Endothelial cell of umbilical vein (primary cell): ENCODE measurements at regions not wholly inside any gene's neighbourhood (a gene's known extent, or its start where the extent isn't known, plus 50 kb on each side); places are given as distances from the start of the nearest gene placed in this dataset.

Source experiments
- BruUV-seq: library from RNA; stranded (reverse); fragments of 400-500 nt; replicated peaks from 2 replicates; lab custom pipeline; 2021; lab: Mats Ljungman, UMichigan
- CTCF ChIA-PET: fragments of 300-600, 350-600 bp; sonication (Branson Sonifier 250); formaldehyde crosslinking; loops from one replicate; lab custom pipeline; 2021; ENCODE audit warnings: antibody characterized with exemption, inconsistent platforms; lab: Charles Lee
- POLR2A ChIA-PET: fragments of 300-600, 350-600 bp; sonication (Branson Sonifier 250); formaldehyde crosslinking; loops from one replicate; lab custom pipeline; 2021; ENCODE audit warnings: antibody characterized with exemption, inconsistent platforms; lab: Charles Lee
- DNase-seq: peaks from one replicate; pipeline ENCODE4 v3.0.0-alpha.2; 2011; ENCODE audit warnings: low read depth, low spot score
- FAIRE-seq: peaks from 2 replicates; lab custom pipeline; 2011; peaks lifted over from hg19 to GRCh38; lab: Jason Lieb, UNC
- H2AFZ ChIP-seq: 2 replicates; pipeline ENCODE4 v1.6.0; 2012; ENCODE audit warnings: low read depth, low read length, control low read depth, inconsistent platforms
- H3K27ac ChIP-seq: 2 replicates; pipeline ENCODE4 v1.5.1; 2011; ENCODE audit warnings: low read depth, mild to moderate bottlenecking, control low read depth, low read length, moderate library complexity; ENCODE audit not compliant: insufficient read depth
- H3K27me3 ChIP-seq, 2 experiments: 2 replicates each; pipeline versions ENCODE4 v1.6.0 to v1.6.1; 2011; ENCODE audit warnings: low read length in 2 of 2, mixed read lengths in 1 of 2; ENCODE audit not compliant: control insufficient read depth in 2 of 2, insufficient read depth in 2 of 2
- H3K36me3 ChIP-seq, 2 experiments: 2 replicates in 1 of 2; 3 replicates in 1 of 2; pipeline ENCODE4 v1.5.1; 2011; ENCODE audit warnings: low read length in 2 of 2, mild to moderate bottlenecking in 1 of 2, moderate library complexity in 1 of 2; ENCODE audit not compliant: control insufficient read depth in 2 of 2, insufficient read depth in 2 of 2; ENCODE audit errors: extremely low read depth in 1 of 2
- H3K4me1 ChIP-seq: 3 replicates; pipeline ENCODE4 v1.5.1; 2011; ENCODE audit warnings: mild to moderate bottlenecking, low read length; ENCODE audit not compliant: control insufficient read depth, insufficient read depth; ENCODE audit errors: extremely low read depth
- H3K4me2 ChIP-seq: 2 replicates; pipeline ENCODE4 v1.6.1; 2011; ENCODE audit warnings: low read length, control low read depth, mixed read lengths; ENCODE audit not compliant: insufficient read depth
- H3K4me3 ChIP-seq, 3 experiments: fragments of 200-600 bp in 1 of 3; sonication (generic), shearing (Covaris generic) in 1 of 3; replicated peaks in 1 of 3; 2 replicates each; pipeline ENCODE4 v1.5.1; 2011 to 2016; ENCODE audit warnings: control low read depth in 3 of 3, low read length in 3 of 3, mild to moderate bottlenecking in 2 of 3, inconsistent platforms in 1 of 3, low read depth in 1 of 3, moderate library complexity in 1 of 3; ENCODE audit not compliant: insufficient read depth in 1 of 3
- H3K79me2 ChIP-seq: 2 replicates; pipeline ENCODE4 v1.6.0; 2012; ENCODE audit warnings: low read length, inconsistent platforms; ENCODE audit not compliant: control insufficient read depth, insufficient read depth
- H3K9ac ChIP-seq: replicated peaks from 2 replicates; pipeline ENCODE3; 2011; ENCODE audit warnings: low read length, control low read depth; ENCODE audit not compliant: insufficient read depth; ENCODE audit errors: extremely low read depth
- H3K9me1 ChIP-seq: replicated peaks from 3 replicates; pipeline ENCODE4 v1.6.0; 2011; ENCODE audit warnings: mild to moderate bottlenecking, low read length; ENCODE audit not compliant: control insufficient read depth, insufficient read depth; ENCODE audit errors: extremely low read depth
- H3K9me3 ChIP-seq: replicated peaks from 2 replicates; pipeline ENCODE4 v1.5.1; 2012; ENCODE audit warnings: low read length, inconsistent platforms; ENCODE audit not compliant: control insufficient read depth, insufficient read depth
- H4K20me1 ChIP-seq: replicated peaks from 2 replicates; pipeline ENCODE3; 2011; ENCODE audit warnings: mild to moderate bottlenecking, low read length; ENCODE audit not compliant: control insufficient read depth, insufficient read depth; ENCODE audit errors: extremely low read depth
- CTCF ChIP-seq, 2 donors: IDR thresholded peaks; 1 replicate in 1 of 2; 2 replicates in 1 of 2; pipeline ENCODE4 v1.5.1; 2011; ENCODE audit warnings: low read length in 2 of 2, mild to moderate bottlenecking in 2 of 2, moderate library complexity in 2 of 2, control low read depth in 1 of 2, inconsistent platforms in 1 of 2, low read depth in 1 of 2; ENCODE audit not compliant: insufficient read depth in 1 of 2; ENCODE audit errors: extremely low read depth in 1 of 2
- EZH2 ChIP-seq: IDR thresholded peaks from 2 replicates; pipeline ENCODE4 v1.6.1; 2012; ENCODE audit warnings: borderline replicate concordance, low read depth, mild to moderate bottlenecking, moderate library complexity, low read length, inconsistent platforms; ENCODE audit not compliant: severe bottlenecking
- FOS ChIP-seq: IDR thresholded peaks from 2 replicates; pipeline ENCODE4 v1.6.1; 2011; ENCODE audit warnings: mild to moderate bottlenecking, low read length, moderate library complexity, borderline replicate concordance; ENCODE audit not compliant: insufficient read depth
- GATA2 ChIP-seq: IDR thresholded peaks from 2 replicates; pipeline ENCODE4 v1.7.0; 2011; ENCODE audit warnings: low read depth, mild to moderate bottlenecking, moderate library complexity, mixed read lengths, low read length; ENCODE audit not compliant: insufficient read length, insufficient read depth
- JUN ChIP-seq: IDR thresholded peaks from 2 replicates; pipeline ENCODE4 v1.6.1; 2011; ENCODE audit warnings: borderline replicate concordance, low read depth; ENCODE audit not compliant: insufficient read length, insufficient read depth
- MAX ChIP-seq: IDR thresholded peaks from 2 replicates; pipeline ENCODE4 v1.6.1; 2011; ENCODE audit not compliant: insufficient read depth, insufficient read length
- MYC ChIP-seq: IDR thresholded peaks from one replicate; pipeline ENCODE4 v1.6.1; 2011; ENCODE audit warnings: mild to moderate bottlenecking, low read depth, low read length
- POLR2A ChIP-seq: IDR thresholded peaks from 2 replicates; pipeline ENCODE4 v1.6.1; 2012; ENCODE audit warnings: low read depth, mild to moderate bottlenecking, control low read depth, low read length
- POLR2AphosphoS5 ChIP-seq: IDR thresholded peaks from 2 replicates; pipeline ENCODE4 v1.6.1; 2012; ENCODE audit warnings: low read depth, mild to moderate bottlenecking, control low read depth, low read length, moderate library complexity; ENCODE audit not compliant: insufficient read depth
- dilution Hi-C: fragments of 300-500 bp; cut with MboI; formaldehyde crosslinking; loops from one replicate; pipeline ENCODE4 v1.15.0; 2019; ENCODE audit warnings: low sequenced_read_pairs; ENCODE audit not compliant: extremely low pct_ligation_motif_present
- intact Hi-C: fragments of 100-400 bp; cut with micrococcal nuclease; formaldehyde crosslinking; loops from one replicate; pipeline ENCODE4 v1.10.0; 2022

- no peaks in the 10 kb centered on the region for H3K4me1 ChIP-seq
- no peak for DNase-seq
- H3K27me3 ChIP-seq, result no peaks in the 10 kb centered on the region
- H3K9ac ChIP-seq, result no peak overlapping the region
- no peak overlapping the region for H3K4me3 ChIP-seq
- no peak overlapping the region for H3K27ac ChIP-seq
- no peak overlapping the region for H3K4me2 ChIP-seq
- no peaks in the 10 kb centered on the region for H4K20me1 ChIP-seq
- TF ChIP-seq EZH2, result no peak
- no peak for TF ChIP-seq MAX
- CTCF ChIA-PET, result no interaction called here
- dilution Hi-C loops, result no loop called here
- H3K36me3 ChIP-seq, result no peaks in the 10 kb centered on the region
- intact Hi-C loops, result no loop called here
- no peaks in the 10 kb centered on the region for H3K9me3 ChIP-seq
- POLR2A ChIA-PET, result no interaction called here
- no TSS peak for BruUV-seq
- H3K9me1 ChIP-seq, result no peaks in the 10 kb centered on the region
- no peak overlapping the region for H2AFZ ChIP-seq
- FAIRE-seq, result no peak
- H3K79me2 ChIP-seq, result no peaks in the 10 kb centered on the region
These were observed 173.2 kb downstream of the SUDS3 start for GRCh38 chr12:118549510-118549980.

GRCh38 chr12:118553856-118554504, 177.6 kb downstream of the SUDS3 start:
- FAIRE-seq (no peak), DNase-seq (no peak)
- ChIA-PET POLR2A (no interaction called here), CTCF (no interaction called here)
- no peaks in the 10 kb centered on the region for H3K9me3 ChIP-seq
- H3K36me3 ChIP-seq, result no peaks in the 10 kb centered on the region
- intact Hi-C loops, result no loop called here
- no peak overlapping the region for H3K4me3 ChIP-seq
- no peaks in the 10 kb centered on the region for H3K79me2 ChIP-seq
- H3K9ac ChIP-seq, result no peak overlapping the region
- TF ChIP-seq MAX (no peak), GATA2 (no peak), CTCF (IDR thresholded peaks at IDR 0.05; ENCODE audit: extremely low read depth in 1 of 2, insufficient read depth in 1 of 2, low read depth in 1 of 2, low read length in 2 of 2) (no peak), EZH2 (no peak), MYC (no peak), FOS (no peak), JUN (no peak), POLR2AphosphoS5 (no peak), POLR2A (no peak)
- H3K27ac ChIP-seq, result no peak overlapping the region
- no peak overlapping the region for H2AFZ ChIP-seq
- dilution Hi-C loops, result no loop called here
- H3K27me3 ChIP-seq, result no peaks in the 10 kb centered on the region
- no peaks in the 10 kb centered on the region for H4K20me1 ChIP-seq
- no peaks in the 10 kb centered on the region for H3K9me1 ChIP-seq
- H3K4me2 ChIP-seq, result no peak overlapping the region
- BruUV-seq, result no TSS peak
- no peaks in the 10 kb centered on the region for H3K4me1 ChIP-seq
